PC-9 (cell line): ENCODE measurements at regions not wholly inside any gene's neighbourhood (a gene's known extent, or its start where the extent isn't known, plus 50 kb on each side); places are given as distances from the start of the nearest gene placed in this dataset.

Experiments used
- BruUV-seq: library from RNA; stranded (reverse); fragments of 400-500 nt; replicated peaks from 2 replicates; lab custom pipeline; 2021; lab: Mats Ljungman, UMichigan
- CTCF ChIA-PET: fragments of 300-600 bp; sonication (Branson Sonifier 250); formaldehyde crosslinking; loops from one replicate; lab custom pipeline; 2022; ENCODE audit warnings: antibody characterized with exemption; lab: Charles Lee
- POLR2A ChIA-PET: fragments of 300-600 bp; sonication (Branson Sonifier 250); formaldehyde crosslinking; loops from one replicate; lab custom pipeline; 2022; ENCODE audit warnings: antibody characterized with exemption; ENCODE audit not compliant: unreplicated experiment; lab: Charles Lee
- DNase-seq, 2 experiments: peaks; one replicate each; pipeline versions ENCODE4 v3.0.0 to v3.0.0-alpha.2; 2015 to 2022; ENCODE audit warnings: mixed read lengths in 1 of 2
- H2AFZ ChIP-seq: fragments of 200-600 bp; sonication (generic); 2 replicates; pipeline ENCODE4 v1.8.1; 2017; ENCODE audit warnings: antibody characterized with exemption
- H3F3A ChIP-seq: fragments of 200-600 bp; sonication (generic); 2 replicates; pipeline ENCODE4 v1.8.1; 2017; ENCODE audit warnings: antibody characterized with exemption, mild to moderate bottlenecking, low read depth; ENCODE audit not compliant: insufficient read depth
- H3K27ac ChIP-seq: fragments of 200-600 bp; sonication (generic); 2 replicates; pipeline ENCODE4 v1.6.1; 2016; ENCODE audit warnings: mixed run types
- H3K27me3 ChIP-seq: fragments of 200-600 bp; sonication (generic); 2 replicates; pipeline ENCODE4 v1.6.1; 2016; ENCODE audit warnings: low read depth, mixed run types; ENCODE audit not compliant: insufficient read depth
- H3K36me3 ChIP-seq: fragments of 200-600 bp; sonication (generic); 2 replicates; pipeline ENCODE4 v1.6.1; 2016; ENCODE audit warnings: low read depth, mixed run types
- H3K4me1 ChIP-seq: fragments of 200-600 bp; sonication (generic); replicated peaks from 2 replicates; pipeline ENCODE4 v1.6.1; 2016; ENCODE audit warnings: mixed run types; ENCODE audit not compliant: insufficient read depth
- H3K4me2 ChIP-seq: fragments of 200-600 bp; sonication (generic); 2 replicates; pipeline ENCODE4 v1.6.1; 2017; ENCODE audit warnings: mixed run types
- H3K4me3 ChIP-seq: fragments of 200-600 bp; sonication (generic); 2 replicates; pipeline ENCODE4 v1.6.1; 2016; ENCODE audit warnings: mixed run types
- H3K79me2 ChIP-seq: fragments of 200-600 bp; sonication (generic); 2 replicates; pipeline ENCODE4 v1.6.1; 2017; ENCODE audit warnings: low read depth, mixed run types
- H3K9me2 ChIP-seq: fragments of 200-600 bp; sonication (generic); 2 replicates; pipeline ENCODE4 v1.8.1; 2017; ENCODE audit warnings: mild to moderate bottlenecking; ENCODE audit not compliant: insufficient read depth
- H3K9me3 ChIP-seq: fragments of 200-600 bp; sonication (generic); 2 replicates; pipeline ENCODE4 v1.8.1; 2016; ENCODE audit warnings: low read depth; ENCODE audit not compliant: insufficient read depth
- H4K20me1 ChIP-seq: fragments of 200-600 bp; sonication (generic); 2 replicates; pipeline ENCODE4 v1.8.1; 2017; ENCODE audit not compliant: insufficient read depth
- EZH2 ChIP-seq: fragments of 200-600 bp; sonication (generic); IDR thresholded peaks from 2 replicates; pipeline ENCODE4 v1.8.0; 2017; ENCODE audit warnings: antibody characterized with exemption, low read depth
- intact Hi-C: fragments of 100-400 bp; cut with micrococcal nuclease; formaldehyde crosslinking; loops from one replicate; pipeline ENCODE4 v1.10.0; 2022; ENCODE audit not compliant: unreplicated experiment
- TF ChIP-seq, protein P1 (sequence below): fragments of 200-600 bp; sonication (generic); conservative IDR thresholded peaks from 2 replicates; pipeline ENCODE4 v1.6.1; 2017; ENCODE audit warnings: mixed run types, antibody characterized with exemption, mild to moderate bottlenecking, moderate library complexity

DNA sequence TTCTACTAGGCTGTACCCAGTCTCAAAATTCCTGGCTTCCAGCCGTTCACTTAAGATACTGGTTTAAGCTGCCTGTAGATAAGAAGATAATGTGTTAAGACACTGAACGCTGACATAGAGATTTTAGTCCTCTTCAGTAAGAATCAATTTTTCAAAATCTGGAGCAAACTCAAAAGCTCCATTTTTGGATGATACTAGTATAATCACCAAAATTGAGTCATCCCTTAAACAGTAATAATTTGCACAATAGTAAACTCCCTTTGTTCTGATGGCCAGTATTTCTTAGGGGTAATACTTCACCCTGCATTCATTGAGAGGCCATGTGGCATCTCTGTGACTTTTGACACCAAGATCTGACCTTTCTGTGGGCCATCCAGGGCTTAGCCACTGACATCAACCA lies 299.8 kb upstream of the USP25 start:
- no peaks in the 10 kb centered on the region for H4K20me1 ChIP-seq
- H3K4me3 ChIP-seq: no peak overlapping the region
- no peaks in the 10 kb centered on the region for H3K4me1 ChIP-seq
- no peak overlapping the region for H3K27ac ChIP-seq
- no peaks in the 10 kb centered on the region for H3K79me2 ChIP-seq
- TF ChIP-seq, protein P1, sequence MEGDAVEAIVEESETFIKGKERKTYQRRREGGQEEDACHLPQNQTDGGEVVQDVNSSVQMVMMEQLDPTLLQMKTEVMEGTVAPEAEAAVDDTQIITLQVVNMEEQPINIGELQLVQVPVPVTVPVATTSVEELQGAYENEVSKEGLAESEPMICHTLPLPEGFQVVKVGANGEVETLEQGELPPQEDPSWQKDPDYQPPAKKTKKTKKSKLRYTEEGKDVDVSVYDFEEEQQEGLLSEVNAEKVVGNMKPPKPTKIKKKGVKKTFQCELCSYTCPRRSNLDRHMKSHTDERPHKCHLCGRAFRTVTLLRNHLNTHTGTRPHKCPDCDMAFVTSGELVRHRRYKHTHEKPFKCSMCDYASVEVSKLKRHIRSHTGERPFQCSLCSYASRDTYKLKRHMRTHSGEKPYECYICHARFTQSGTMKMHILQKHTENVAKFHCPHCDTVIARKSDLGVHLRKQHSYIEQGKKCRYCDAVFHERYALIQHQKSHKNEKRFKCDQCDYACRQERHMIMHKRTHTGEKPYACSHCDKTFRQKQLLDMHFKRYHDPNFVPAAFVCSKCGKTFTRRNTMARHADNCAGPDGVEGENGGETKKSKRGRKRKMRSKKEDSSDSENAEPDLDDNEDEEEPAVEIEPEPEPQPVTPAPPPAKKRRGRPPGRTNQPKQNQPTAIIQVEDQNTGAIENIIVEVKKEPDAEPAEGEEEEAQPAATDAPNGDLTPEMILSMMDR: no peak
- no peak for TF ChIP-seq EZH2
- no peaks in the 10 kb centered on the region for H3K9me3 ChIP-seq
- CTCF ChIA-PET: no interaction called here
- H3F3A ChIP-seq: no peaks in the 10 kb centered on the region
- H3K36me3 ChIP-seq: no peaks in the 10 kb centered on the region
- no peak for DNase-seq
- no peak overlapping the region for H3K4me2 ChIP-seq
- H3K9me2 ChIP-seq: no peaks in the 10 kb centered on the region
- intact Hi-C loops: no loop called here
- H3K27me3 ChIP-seq: no peaks in the 10 kb centered on the region
- POLR2A ChIA-PET: no interaction called here
- BruUV-seq: no TSS peak
- no peak overlapping the region for H2AFZ ChIP-seq

DNA sequence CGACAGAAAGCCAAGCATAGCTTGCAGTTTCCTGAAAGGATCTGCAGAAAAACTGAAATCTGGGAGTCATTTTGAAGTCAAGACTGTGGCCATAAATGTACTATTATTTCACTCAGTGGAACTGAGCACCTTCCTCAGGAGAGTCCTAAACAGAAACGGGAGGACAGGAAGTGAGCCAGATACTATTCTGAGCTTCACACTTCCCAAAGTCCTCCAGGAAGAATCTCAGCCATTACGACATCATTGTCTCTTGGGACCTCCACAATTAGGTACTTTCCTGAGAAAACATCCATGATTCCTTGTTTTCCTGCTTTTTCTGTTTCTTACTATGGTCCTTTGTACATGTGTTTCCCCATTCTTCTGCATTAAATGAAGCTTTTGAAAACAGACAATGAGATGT lies 299.2 kb upstream of the USP25 start:
- ChIA-PET CTCF (no interaction called here), POLR2A (no interaction called here)
- no peak overlapping the region for H3K4me2 ChIP-seq
- H3K9me3 ChIP-seq: no peaks in the 10 kb centered on the region
- H3K27me3 ChIP-seq: no peaks in the 10 kb centered on the region
- no peaks in the 10 kb centered on the region for H3K79me2 ChIP-seq
- 0 out of 2 replicates have a peak, but pooled peaks cover 2% of the 10 kb centered on the region for H3K9me2 ChIP-seq
- intact Hi-C loops: no loop called here
- no TSS peak for BruUV-seq
- no peaks in the 10 kb centered on the region for H3K4me1 ChIP-seq
- H3F3A ChIP-seq: no peaks in the 10 kb centered on the region
- no peak overlapping the region for H3K27ac ChIP-seq
- TF ChIP-seq, protein P1: no peak
- no peak overlapping the region for H2AFZ ChIP-seq
- no peaks in the 10 kb centered on the region for H4K20me1 ChIP-seq
- no peak for DNase-seq
- H3K4me3 ChIP-seq: no peak overlapping the region
- no peaks in the 10 kb centered on the region for H3K36me3 ChIP-seq

DNA sequence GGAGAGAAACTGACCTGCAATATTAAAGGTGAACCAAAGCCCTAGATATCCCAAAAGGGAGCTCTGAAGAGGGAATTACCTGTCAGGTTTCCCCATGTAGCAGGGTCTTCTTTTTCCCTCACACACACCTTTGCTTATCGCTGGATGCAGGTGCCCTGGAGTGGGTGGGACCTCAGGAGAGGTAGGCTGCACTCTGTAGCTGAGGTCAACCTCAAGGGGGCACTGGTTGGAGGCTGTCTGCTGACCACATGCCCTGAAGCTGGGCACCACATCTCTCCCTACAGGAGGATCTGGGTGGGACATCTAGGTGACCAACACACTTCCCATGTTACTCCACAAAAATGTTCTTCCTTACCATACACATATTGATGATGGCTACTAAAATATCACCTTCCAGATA lies 298.7 kb upstream of the USP25 start:
- Histone ChIP-seq H3K4me3 (no peak overlapping the region), H3K27me3 (no peaks in the 10 kb centered on the region), H2AFZ (no peak overlapping the region), H3F3A (no peaks in the 10 kb centered on the region), H3K79me2 (no peaks in the 10 kb centered on the region), H3K9me2 (0 out of 2 replicates have a peak, but pooled peaks cover 4% of the 10 kb centered on the region), H3K4me1 (no peaks in the 10 kb centered on the region), H3K4me2 (no peak overlapping the region), H3K27ac (no peak overlapping the region), H3K9me3 (no peaks in the 10 kb centered on the region), H3K36me3 (no peaks in the 10 kb centered on the region), H4K20me1 (no peaks in the 10 kb centered on the region)
- ChIA-PET CTCF (no interaction called here), POLR2A (no interaction called here)
- no peak for TF ChIP-seq EZH2
- TF ChIP-seq, protein P1: no peak
- no peak for DNase-seq
- intact Hi-C loops: no loop called here
- BruUV-seq: no TSS peak
